ENCODE measurements at regions not wholly inside any gene's neighbourhood (a gene's known extent, or its start where the extent isn't known, plus 50 kb on each side); places are given as distances from the start of the nearest gene placed in this dataset.

DNA sequence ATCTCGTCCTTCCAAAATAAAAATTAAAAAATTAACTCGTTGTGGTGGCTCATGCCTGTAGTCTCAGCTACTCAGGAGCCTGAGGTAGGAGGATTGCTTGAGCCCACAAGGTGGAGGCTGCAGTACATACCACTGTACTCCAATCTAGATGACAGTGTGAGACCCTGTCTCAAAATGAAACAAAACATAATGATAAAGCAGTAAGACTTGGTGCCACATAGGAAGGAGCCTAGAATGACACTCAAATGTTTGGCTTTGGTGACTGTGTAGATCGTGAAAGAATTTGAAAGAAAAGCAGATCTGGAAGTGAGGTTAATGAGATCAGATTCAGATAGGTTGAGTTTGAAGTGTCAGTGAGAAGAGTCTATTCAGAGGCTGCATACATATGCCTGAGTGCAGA lies 150.1 kb upstream of the ATP2B1 start:
- DNase-seq (ENCODE audit: insufficient read length, low spot score) (no peak), FAIRE-seq (no peak)
- TF ChIP-seq CTCF (IDR thresholded peaks at IDR 0.05; ENCODE audit: insufficient read depth, missing control alignments) = no peak

DNA sequence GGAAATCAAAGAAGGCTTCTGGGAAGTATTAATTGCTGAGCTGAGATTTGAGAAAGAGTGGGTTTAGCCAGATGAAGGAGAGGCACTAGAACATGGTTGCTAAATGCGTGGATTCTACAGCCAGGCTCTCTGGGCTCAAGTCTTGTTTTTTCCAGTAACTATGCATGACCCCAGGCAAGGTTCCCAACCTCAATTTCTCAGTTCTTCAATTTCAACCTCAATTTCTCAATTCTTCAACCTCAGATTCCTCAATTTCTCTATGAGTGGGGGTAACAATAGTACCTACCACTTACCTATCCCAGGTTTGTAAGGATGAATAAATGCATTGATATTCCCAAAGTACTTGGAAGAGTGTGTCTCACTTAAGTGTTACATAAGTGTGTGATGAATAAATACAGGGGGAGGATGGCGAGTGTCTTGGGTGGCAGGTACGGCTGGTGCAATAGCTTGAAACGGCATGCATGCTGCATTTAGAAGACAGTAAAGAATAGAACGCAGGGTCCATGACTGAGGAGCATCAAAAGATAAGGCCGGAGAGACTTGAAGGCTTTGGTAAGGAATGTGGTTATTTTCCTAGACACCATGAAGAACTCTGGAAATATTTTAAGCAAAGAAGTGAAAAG lies 149.1 kb upstream of the ATP2B1 start:
- FAIRE-seq = no peak
- TF ChIP-seq CTCF (IDR thresholded peaks at IDR 0.05; ENCODE audit: insufficient read depth, missing control alignments) = no peak
- DNase-seq (ENCODE audit: insufficient read length, low spot score) = no peak

DNA sequence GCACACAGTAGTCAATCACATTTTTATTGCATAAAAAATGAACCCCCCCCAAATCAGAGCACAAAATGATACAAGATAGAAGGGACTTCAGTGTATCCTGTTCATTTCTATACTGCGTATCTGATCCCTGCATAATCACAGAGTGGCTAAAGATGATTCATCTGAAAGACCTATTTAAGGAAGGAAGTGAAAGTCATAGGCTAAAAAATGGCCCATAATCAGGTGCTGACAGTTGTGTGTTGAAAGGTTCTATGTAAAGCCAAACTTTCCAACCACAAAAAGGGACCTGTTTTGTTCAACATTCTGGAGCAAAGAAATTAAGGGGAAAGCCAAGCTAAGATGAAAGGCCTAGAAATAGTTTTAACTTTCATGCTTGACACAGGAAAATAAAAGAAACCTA lies 147.8 kb upstream of the ATP2B1 start:
- FAIRE-seq = no peak
- no peak for TF ChIP-seq CTCF (IDR thresholded peaks at IDR 0.05; ENCODE audit: insufficient read depth, missing control alignments)
- no peak for DNase-seq (ENCODE audit: insufficient read length, low spot score)

DNA sequence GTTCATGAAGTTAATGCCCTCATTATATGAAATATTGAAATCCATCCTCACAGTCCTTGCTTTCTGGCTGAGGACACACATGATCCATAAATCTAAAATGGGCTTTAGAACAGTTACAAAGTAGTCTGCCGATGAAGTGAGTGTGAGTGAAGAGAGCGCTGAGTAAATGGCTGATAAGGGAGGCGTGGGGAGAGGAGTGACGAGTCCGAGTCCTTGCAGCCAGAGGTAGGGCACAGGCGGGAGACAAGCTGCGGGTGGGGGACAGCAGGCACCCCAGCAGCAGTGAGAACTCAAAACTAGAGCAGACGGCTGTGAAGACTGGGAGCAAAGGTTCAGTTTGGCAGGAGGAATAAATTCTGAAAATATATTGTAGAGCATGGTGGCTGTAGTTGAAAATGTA lies 140.1 kb upstream of the ATP2B1 start:
- no peak for FAIRE-seq
- DNase-seq (ENCODE audit: insufficient read length, low spot score) = no peak
- TF ChIP-seq CTCF (IDR thresholded peaks at IDR 0.05; ENCODE audit: insufficient read depth, missing control alignments) = no peak

DNA sequence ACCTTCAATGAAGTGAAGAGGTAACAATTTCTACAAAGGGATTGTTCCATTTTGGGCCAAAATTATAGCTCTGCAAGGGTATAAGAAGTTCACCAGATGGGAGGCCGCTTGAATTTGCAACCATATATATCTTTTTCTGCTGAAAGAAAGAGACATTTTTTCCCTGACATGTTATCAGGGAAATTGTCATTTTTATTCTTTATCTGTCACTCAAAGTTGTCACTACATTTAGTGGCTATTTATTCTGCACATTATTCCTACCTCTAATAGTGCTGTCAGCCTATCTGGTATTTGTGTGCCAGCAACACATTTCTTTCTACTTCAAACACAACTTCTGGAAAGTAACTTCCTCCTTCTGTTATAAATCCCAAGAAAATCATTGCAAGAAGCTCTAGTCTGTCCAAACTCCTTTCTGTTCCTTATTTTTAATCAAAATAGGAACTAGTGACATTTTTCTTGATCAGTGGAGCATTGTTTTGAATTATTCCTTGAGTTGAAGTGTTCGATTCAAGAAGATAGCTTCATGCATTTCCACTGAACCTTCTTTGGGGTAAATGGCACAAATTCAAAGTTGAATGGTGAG lies 137.9 kb upstream of the ATP2B1 start:
- TF ChIP-seq CTCF (IDR thresholded peaks at IDR 0.05; ENCODE audit: insufficient read depth, missing control alignments) = no peak
- FAIRE-seq = no peak
- DNase-seq (ENCODE audit: insufficient read length, low spot score) = no peak

DNA sequence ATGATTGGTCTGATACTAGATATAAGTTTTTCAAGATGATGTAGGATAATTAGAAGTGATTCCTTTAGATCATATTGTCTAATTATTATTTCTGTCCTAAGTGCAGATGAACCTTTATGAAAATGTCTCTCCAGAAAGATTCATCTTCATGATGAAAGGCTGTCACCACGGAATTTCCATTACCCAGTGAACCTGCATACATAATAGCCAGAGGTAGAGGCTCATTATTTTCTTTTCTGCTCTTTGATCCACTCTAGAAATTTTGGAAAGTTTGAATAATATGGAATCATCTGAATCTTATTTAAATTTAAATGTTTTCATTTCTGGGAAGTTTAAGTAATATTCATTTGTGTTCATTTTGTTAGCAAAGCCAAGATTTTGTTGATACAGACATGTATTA lies 137.1 kb upstream of the ATP2B1 start:
- FAIRE-seq (no peak), DNase-seq (ENCODE audit: insufficient read length, low spot score) (no peak)
- no peak for TF ChIP-seq CTCF (IDR thresholded peaks at IDR 0.05; ENCODE audit: insufficient read depth, missing control alignments)

DNA sequence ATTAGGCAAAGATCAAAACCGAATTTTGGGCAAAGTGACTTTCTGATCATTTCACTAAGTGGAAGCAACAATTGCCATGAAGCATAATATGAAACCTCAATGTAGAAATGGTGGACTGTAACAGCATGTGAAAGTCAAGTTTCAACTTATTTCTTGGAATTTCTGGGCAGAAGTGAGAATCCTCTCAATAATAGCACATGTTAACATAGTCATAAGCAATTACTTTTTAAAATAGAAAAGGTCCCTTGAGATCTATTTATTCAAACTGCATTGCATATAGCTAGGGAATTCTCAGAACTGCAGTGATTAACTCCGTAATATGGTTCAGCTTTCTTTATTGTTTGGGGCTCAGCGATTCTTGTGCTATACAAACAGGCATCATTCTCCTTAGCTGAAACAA lies 136.7 kb upstream of the ATP2B1 start:
- no peak for TF ChIP-seq CTCF (IDR thresholded peaks at IDR 0.05; ENCODE audit: insufficient read depth, missing control alignments)
- FAIRE-seq = no peak

More for the DNA sequence above, 136.7 kb upstream of the ATP2B1 start:
- DNase-seq (ENCODE audit: insufficient read length, low spot score) = no peak

All from D721Med (cell line).